ENCODE measurements at regions not wholly inside any gene's neighbourhood (a gene's known extent, or its start where the extent isn't known, plus 50 kb on each side); places are given as distances from the start of the nearest gene placed in this dataset.

DNA sequence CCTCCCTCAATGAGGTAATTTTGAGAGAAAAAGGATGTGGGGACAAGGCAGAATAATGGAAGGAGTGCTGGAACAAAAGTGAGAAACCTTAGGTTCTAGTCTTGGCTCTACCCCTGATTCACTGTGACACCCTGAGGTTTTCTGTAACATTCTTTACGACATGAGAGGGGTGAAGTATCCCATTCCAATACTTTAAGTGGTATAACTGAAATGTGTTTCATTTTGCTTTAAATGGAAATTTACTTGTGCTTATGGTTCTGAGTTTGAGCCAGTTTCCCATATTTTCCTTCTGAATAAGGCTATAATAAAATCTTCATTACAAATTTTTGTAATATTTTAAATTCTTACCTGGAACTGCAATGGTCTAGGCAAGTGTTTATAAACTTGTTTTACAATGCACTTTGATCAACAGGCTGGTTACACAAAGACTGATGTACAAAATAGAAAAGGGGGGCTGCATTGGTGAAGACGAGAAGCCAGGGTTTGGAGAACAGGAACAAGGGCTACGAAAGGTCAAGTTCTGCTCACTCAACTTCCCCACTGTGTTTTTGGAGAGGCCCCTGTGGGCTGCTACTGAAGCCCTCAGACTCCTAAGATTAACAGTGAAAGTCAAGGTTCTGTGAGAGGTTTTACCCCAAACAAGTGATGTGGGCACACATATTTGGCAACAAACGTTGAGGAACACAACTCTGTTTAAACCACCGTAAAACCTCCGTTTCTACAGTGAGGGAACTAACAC, 171.9 kb upstream of the ELL2 start:
- Histone ChIP-seq H2AFZ (ENCODE audit: low read depth, low read length, poor library complexity, severe bottlenecking) (no peak overlapping the region), H3K36me3 (ENCODE audit: control insufficient read depth in 1 of 2, insufficient read depth in 2 of 2, low read length in 2 of 2) (no peaks in the 10 kb centered on the region), H4K20me1 (ENCODE audit: insufficient read depth) (no peaks in the 10 kb centered on the region), H3K4me1 (ENCODE audit: control insufficient read depth in 1 of 2, insufficient read depth in 2 of 2, low read length in 2 of 2) (no peaks in the 10 kb centered on the region), H3K4me2 (ENCODE audit: low read length) (no peak overlapping the region), H3K9ac (ENCODE audit: low read length) (no peak overlapping the region), H3K9me3 (ENCODE audit: control insufficient read depth in 1 of 2, insufficient read depth in 1 of 2, low read depth in 1 of 2, low read length in 2 of 2) (no peaks in the 10 kb centered on the region), H3K4me3 (replicated peaks in 1 of 2; ENCODE audit: low read depth in 1 of 2, low read length in 2 of 2) (no peak overlapping the region), H3K79me2 (ENCODE audit: insufficient read depth, low read length) (no peaks in the 10 kb centered on the region), H3K27ac (ENCODE audit: low read depth, low read length) (no peak overlapping the region), H3K27me3 (ENCODE audit: insufficient read depth, low read length) (no peaks in the 10 kb centered on the region), H3K9me2 (ENCODE audit: insufficient read depth) (no peaks in the 10 kb centered on the region)
- intact Hi-C loops (cut with micrococcal nuclease): no loop called here
- ATAC-seq (no peak), DNase-seq (ENCODE audit: low read depth, low spot score) (no peak)
- no TSS peak for BruUV-seq (replicated peaks)
- ChIA-PET CTCF (no interaction called here), RAD21 (ENCODE audit: low non-redundant PET in 1 of 2, low total read pairs in 2 of 2, uncharacterized antibody in 2 of 2, unreplicated experiment in 2 of 2) (no interaction called here), POLR2A (no interaction called here)
- TF ChIP-seq TCF7L2 (IDR thresholded peaks at IDR 0.05; ENCODE audit: borderline replicate concordance, extremely low read depth, insufficient read depth, insufficient read length) (no peak), YY1 (IDR thresholded peaks at IDR 0.05; ENCODE audit: extremely low read depth, insufficient replicate concordance, low read depth, low read length) (no peak), RAD21 (IDR thresholded peaks at IDR 0.05; ENCODE audit: low read depth) (no peak), CTCF (IDR thresholded peaks at IDR 0.05 in 2 of 3, conservative IDR thresholded peaks at IDR 0.05 in 1 of 3; ENCODE audit: borderline replicate concordance in 1 of 3, insufficient read depth in 1 of 3, low read depth in 2 of 3, low read length in 2 of 3) (no peak), EZH2phosphoT487 (IDR thresholded peaks at IDR 0.05; ENCODE audit: borderline replicate concordance) (no peak), EGR1 (IDR thresholded peaks at IDR 0.05; ENCODE audit: low read depth) (no peak), ATF3 (IDR thresholded peaks at IDR 0.05) (no peak), CEBPB (IDR thresholded peaks at IDR 0.05; ENCODE audit: low read depth) (no peak), SIN3A (IDR thresholded peaks at IDR 0.05; ENCODE audit: low read depth) (no peak), POLR2A (IDR thresholded peaks at IDR 0.05; ENCODE audit: borderline replicate concordance, extremely low read depth, insufficient read depth, insufficient read length) (no peak), SP1 (IDR thresholded peaks at IDR 0.05; ENCODE audit: low read depth) (no peak), MAX (IDR thresholded peaks at IDR 0.05) (no peak), ZNF274 (IDR thresholded peaks at IDR 0.05; ENCODE audit: low read depth, low read length) (no peak)
- TF ChIP-seq, protein P1, sequence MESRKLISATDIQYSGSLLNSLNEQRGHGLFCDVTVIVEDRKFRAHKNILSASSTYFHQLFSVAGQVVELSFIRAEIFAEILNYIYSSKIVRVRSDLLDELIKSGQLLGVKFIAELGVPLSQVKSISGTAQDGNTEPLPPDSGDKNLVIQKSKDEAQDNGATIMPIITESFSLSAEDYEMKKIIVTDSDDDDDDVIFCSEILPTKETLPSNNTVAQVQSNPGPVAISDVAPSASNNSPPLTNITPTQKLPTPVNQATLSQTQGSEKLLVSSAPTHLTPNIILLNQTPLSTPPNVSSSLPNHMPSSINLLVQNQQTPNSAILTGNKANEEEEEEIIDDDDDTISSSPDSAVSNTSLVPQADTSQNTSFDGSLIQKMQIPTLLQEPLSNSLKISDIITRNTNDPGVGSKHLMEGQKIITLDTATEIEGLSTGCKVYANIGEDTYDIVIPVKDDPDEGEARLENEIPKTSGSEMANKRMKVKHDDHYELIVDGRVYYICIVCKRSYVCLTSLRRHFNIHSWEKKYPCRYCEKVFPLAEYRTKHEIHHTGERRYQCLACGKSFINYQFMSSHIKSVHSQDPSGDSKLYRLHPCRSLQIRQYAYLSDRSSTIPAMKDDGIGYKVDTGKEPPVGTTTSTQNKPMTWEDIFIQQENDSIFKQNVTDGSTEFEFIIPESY (IDR thresholded peaks at IDR 0.05; ENCODE audit: extremely low read depth, insufficient replicate concordance, low read length): no peak

Data from HCT116 (cell line).